ENCODE measurements at regions not wholly inside any gene's neighbourhood (a gene's known extent, or its start where the extent isn't known, plus 50 kb on each side); places are given as distances from the start of the nearest gene placed in this dataset.

GRCh38 chr6:45815466-45816125, 200.1 kb downstream of the CLIC5 start:
- TF ChIP-seq SUZ12 (IDR thresholded peaks at IDR 0.05; ENCODE audit: extremely low read depth, insufficient read depth, insufficient read length) (no peak), ZNF274 (IDR thresholded peaks at IDR 0.05; ENCODE audit: low read depth, low read length) (no peak), YY1 (IDR thresholded peaks at IDR 0.05; ENCODE audit: insufficient read depth, insufficient read length) (no peak)
- Histone ChIP-seq H3K36me3 (ENCODE audit: insufficient read depth, insufficient read length, low read length) (no peaks in the 10 kb centered on the region), H3K9me3 (ENCODE audit: insufficient read depth, low read length) (no peaks in the 10 kb centered on the region), H3K4me3 (ENCODE audit: insufficient read length, low read depth) (no peak overlapping the region), H3K9ac (ENCODE audit: insufficient read length, low read depth) (no peak overlapping the region), H3K4me1 (ENCODE audit: insufficient read depth, insufficient read length) (no peaks in the 10 kb centered on the region), H3K27me3 (ENCODE audit: insufficient read depth, insufficient read length) (no peaks in the 10 kb centered on the region)
- DNase-seq (ENCODE audit: low read depth, low spot score), result no peak

- H3K9me3 ChIP-seq (ENCODE audit: insufficient read depth, low read length), result no peaks in the 10 kb centered on the region
- H3K9ac ChIP-seq (ENCODE audit: insufficient read length, low read depth), result no peak overlapping the region
- TF ChIP-seq SUZ12 (IDR thresholded peaks at IDR 0.05; ENCODE audit: extremely low read depth, insufficient read depth, insufficient read length) (no peak), ZNF274 (IDR thresholded peaks at IDR 0.05; ENCODE audit: low read depth, low read length) (no peak), YY1 (IDR thresholded peaks at IDR 0.05; ENCODE audit: insufficient read depth, insufficient read length) (no peak)
- H3K4me3 ChIP-seq (ENCODE audit: insufficient read length, low read depth), result no peak overlapping the region
- H3K36me3 ChIP-seq (ENCODE audit: insufficient read depth, insufficient read length, low read length), result no peaks in the 10 kb centered on the region
- H3K27me3 ChIP-seq (ENCODE audit: insufficient read depth, insufficient read length), result no peaks in the 10 kb centered on the region
- H3K4me1 ChIP-seq (ENCODE audit: insufficient read depth, insufficient read length), result no peaks in the 10 kb centered on the region
- DNase-seq (ENCODE audit: low read depth, low spot score), result no peak
Measured at GRCh38 chr6:45814772-45815171, 200.9 kb downstream of the CLIC5 start.

- H3K9ac ChIP-seq (ENCODE audit: insufficient read length, low read depth), result no peak overlapping the region
- no peak overlapping the region for H3K4me3 ChIP-seq (ENCODE audit: insufficient read length, low read depth)
- DNase-seq (ENCODE audit: low read depth, low spot score), result no peak
- no peaks in the 10 kb centered on the region for H3K4me1 ChIP-seq (ENCODE audit: insufficient read depth, insufficient read length)
- no peaks in the 10 kb centered on the region for H3K36me3 ChIP-seq (ENCODE audit: insufficient read depth, insufficient read length, low read length)
- no peaks in the 10 kb centered on the region for H3K9me3 ChIP-seq (ENCODE audit: insufficient read depth, low read length)
- H3K27me3 ChIP-seq (ENCODE audit: insufficient read depth, insufficient read length), result no peaks in the 10 kb centered on the region
- no peak for TF ChIP-seq SUZ12 (IDR thresholded peaks at IDR 0.05; ENCODE audit: extremely low read depth, insufficient read depth, insufficient read length)
Measured at GRCh38 chr6:45813943-45814342, 201.7 kb downstream of the CLIC5 start.

DNA sequence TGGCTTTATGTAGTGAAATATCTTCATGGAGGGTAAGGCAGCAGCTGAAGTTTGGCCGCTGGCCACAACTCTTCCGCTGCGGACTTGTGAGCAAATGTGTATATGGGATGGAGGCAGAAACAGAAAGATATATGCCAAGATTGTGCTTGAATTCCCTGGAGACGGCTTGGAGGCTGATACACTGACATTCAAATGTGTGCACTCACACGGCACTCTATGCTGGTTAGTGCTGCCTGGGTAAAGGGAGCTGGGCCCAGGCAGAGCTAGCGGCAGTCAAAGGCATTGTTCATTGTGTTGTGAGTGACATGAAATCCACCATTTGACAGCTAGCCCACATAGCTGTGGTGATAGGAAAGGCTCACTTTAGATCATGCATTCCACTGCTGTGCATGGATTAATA, 202.7 kb downstream of the CLIC5 start:
- no peaks in the 10 kb centered on the region for H3K27me3 ChIP-seq (ENCODE audit: insufficient read depth, insufficient read length)
- TF ChIP-seq ZNF274 (IDR thresholded peaks at IDR 0.05; ENCODE audit: low read depth, low read length), result no peak
- no peak for TF ChIP-seq YY1 (IDR thresholded peaks at IDR 0.05; ENCODE audit: insufficient read depth, insufficient read length)
- TF ChIP-seq SUZ12 (IDR thresholded peaks at IDR 0.05; ENCODE audit: extremely low read depth, insufficient read depth, insufficient read length), result no peak
- DNase-seq (ENCODE audit: low read depth, low spot score), result no peak
- no peak overlapping the region for H3K9ac ChIP-seq (ENCODE audit: insufficient read length, low read depth)
- no peak overlapping the region for H3K4me3 ChIP-seq (ENCODE audit: insufficient read length, low read depth)
- H3K9me3 ChIP-seq (ENCODE audit: insufficient read depth, low read length), result no peaks in the 10 kb centered on the region
- H3K36me3 ChIP-seq (ENCODE audit: insufficient read depth, insufficient read length, low read length), result no peaks in the 10 kb centered on the region
- no peaks in the 10 kb centered on the region for H3K4me1 ChIP-seq (ENCODE audit: insufficient read depth, insufficient read length)

GRCh38 chr6:45808917-45809316, 206.7 kb downstream of the CLIC5 start:
- no peaks in the 10 kb centered on the region for H3K36me3 ChIP-seq (ENCODE audit: insufficient read depth, insufficient read length, low read length)
- H3K9ac ChIP-seq (ENCODE audit: insufficient read length, low read depth), result no peak overlapping the region
- H3K27me3 ChIP-seq (ENCODE audit: insufficient read depth, insufficient read length), result no peaks in the 10 kb centered on the region
- H3K4me1 ChIP-seq (ENCODE audit: insufficient read depth, insufficient read length), result no peaks in the 10 kb centered on the region
- H3K4me3 ChIP-seq (ENCODE audit: insufficient read length, low read depth), result no peak overlapping the region
- no peaks in the 10 kb centered on the region for H3K9me3 ChIP-seq (ENCODE audit: insufficient read depth, low read length)
- TF ChIP-seq SUZ12 (IDR thresholded peaks at IDR 0.05; ENCODE audit: extremely low read depth, insufficient read depth, insufficient read length) (no peak), YY1 (IDR thresholded peaks at IDR 0.05; ENCODE audit: insufficient read depth, insufficient read length) (no peak), ZNF274 (IDR thresholded peaks at IDR 0.05; ENCODE audit: low read depth, low read length) (no peak)
- DNase-seq (ENCODE audit: low read depth, low spot score), result no peak

DNA sequence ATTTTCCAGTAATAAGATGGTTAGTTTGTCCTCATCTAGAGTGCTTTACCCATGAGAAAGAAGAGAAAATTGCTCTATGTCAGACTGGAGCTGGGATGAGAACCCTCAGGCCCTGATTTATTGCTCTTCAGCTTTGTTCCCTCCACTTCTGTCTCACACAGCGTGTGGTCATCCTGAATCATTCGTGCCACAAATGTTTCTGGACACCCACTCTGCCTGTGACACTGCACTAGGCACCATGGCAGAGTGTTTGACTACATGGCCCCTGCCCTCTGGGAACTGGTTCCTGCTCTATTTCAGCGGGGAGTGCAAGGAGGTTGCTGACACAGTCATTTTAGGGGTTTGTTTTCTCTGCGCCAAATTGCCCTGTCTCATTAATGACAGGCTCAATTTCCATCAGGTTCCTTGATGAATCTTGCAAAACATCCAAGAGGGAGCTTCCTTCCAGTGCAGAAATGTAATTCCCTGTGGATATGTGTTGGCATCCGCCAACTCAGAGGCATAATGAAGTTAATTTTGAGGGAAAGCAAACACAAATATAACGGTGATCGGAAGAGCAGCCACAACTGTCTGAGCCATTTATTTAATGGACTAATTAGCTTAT, 207.5 kb downstream of the CLIC5 start:
- H3K4me1 ChIP-seq (ENCODE audit: insufficient read depth, insufficient read length), result no peaks in the 10 kb centered on the region
- H3K9me3 ChIP-seq (ENCODE audit: insufficient read depth, low read length), result no peaks in the 10 kb centered on the region
- H3K27me3 ChIP-seq (ENCODE audit: insufficient read depth, insufficient read length), result no peaks in the 10 kb centered on the region
- no peaks in the 10 kb centered on the region for H3K36me3 ChIP-seq (ENCODE audit: insufficient read depth, insufficient read length, low read length)
- H3K9ac ChIP-seq (ENCODE audit: insufficient read length, low read depth), result no peak overlapping the region
- no peak for DNase-seq (ENCODE audit: low read depth, low spot score)
- no peak overlapping the region for H3K4me3 ChIP-seq (ENCODE audit: insufficient read length, low read depth)
- no peak for TF ChIP-seq YY1 (IDR thresholded peaks at IDR 0.05; ENCODE audit: insufficient read depth, insufficient read length)
- no peak for TF ChIP-seq SUZ12 (IDR thresholded peaks at IDR 0.05; ENCODE audit: extremely low read depth, insufficient read depth, insufficient read length)
- TF ChIP-seq ZNF274 (IDR thresholded peaks at IDR 0.05; ENCODE audit: low read depth, low read length), result no peak

GRCh38 chr6:45807311-45808041, 208.2 kb downstream of the CLIC5 start:
- Histone ChIP-seq H3K9me3 (ENCODE audit: insufficient read depth, low read length) (no peaks in the 10 kb centered on the region), H3K4me3 (ENCODE audit: insufficient read length, low read depth) (no peak overlapping the region), H3K4me1 (ENCODE audit: insufficient read depth, insufficient read length) (no peaks in the 10 kb centered on the region), H3K36me3 (ENCODE audit: insufficient read depth, insufficient read length, low read length) (no peaks in the 10 kb centered on the region), H3K27me3 (ENCODE audit: insufficient read depth, insufficient read length) (no peaks in the 10 kb centered on the region), H3K9ac (ENCODE audit: insufficient read length, low read depth) (no peak overlapping the region)
- no peak for DNase-seq (ENCODE audit: low read depth, low spot score)
- TF ChIP-seq ZNF274 (IDR thresholded peaks at IDR 0.05; ENCODE audit: low read depth, low read length), result no peak
- no peak for TF ChIP-seq SUZ12 (IDR thresholded peaks at IDR 0.05; ENCODE audit: extremely low read depth, insufficient read depth, insufficient read length)
- TF ChIP-seq YY1 (IDR thresholded peaks at IDR 0.05; ENCODE audit: insufficient read depth, insufficient read length), result no peak

All from NT2/D1 (cell line).